H1 (cell line): ENCODE measurements at regions not wholly inside any gene's neighbourhood (a gene's known extent, or its start where the extent isn't known, plus 50 kb on each side); places are given as distances from the start of the nearest gene placed in this dataset.

Source experiments
- BRCA1 ChIP-seq: IDR thresholded peaks from 2 replicates; pipeline ENCODE4 v1.6.1; 2012; ENCODE audit warnings: low read depth, low read length, improper control_type of control experiment
- E2F6 ChIP-seq: IDR thresholded peaks from 2 replicates; pipeline ENCODE4 v1.6.1; 2012; ENCODE audit warnings: inconsistent platforms
- EZH2 ChIP-seq: fragments of 200-600 bp; sonication (generic); IDR thresholded peaks from 2 replicates; pipeline ENCODE4 v1.7.1; 2012; ENCODE audit warnings: low read depth, mild to moderate bottlenecking, moderate library complexity, low read length, inconsistent platforms; ENCODE audit not compliant: severe bottlenecking
- JUN ChIP-seq: IDR thresholded peaks from 2 replicates; pipeline ENCODE4 v1.6.1; 2011; ENCODE audit warnings: low read depth, mild to moderate bottlenecking, improper control_type of control experiment, low read length
- KDM4A ChIP-seq: IDR thresholded peaks from one replicate; pipeline ENCODE4 v1.7.1; 2012; ENCODE audit warnings: low read depth, mild to moderate bottlenecking, moderate library complexity, low read length, inconsistent platforms; ENCODE audit not compliant: severe bottlenecking
- KDM5A ChIP-seq: fragments of 200-600 bp; IDR thresholded peaks from 2 replicates; pipeline ENCODE4 v1.7.1; 2012; ENCODE audit warnings: mild to moderate bottlenecking, low read length, inconsistent platforms, mixed read lengths
- NRF1 ChIP-seq: IDR thresholded peaks from 2 replicates; pipeline ENCODE4 v1.6.1; 2011; ENCODE audit warnings: mild to moderate bottlenecking, low read depth, low read length, improper control_type of control experiment
- SAP30 ChIP-seq: fragments of 300-600 bp; sonication (generic); IDR thresholded peaks from 2 replicates; pipeline ENCODE4 v1.7.1; 2012; ENCODE audit warnings: low read length, moderate library complexity, mild to moderate bottlenecking, inconsistent platforms; ENCODE audit not compliant: insufficient read depth, insufficient replicate concordance
- SP1 ChIP-seq: IDR thresholded peaks from 2 replicates; pipeline ENCODE4 v1.6.1; 2011; ENCODE audit warnings: low read depth, low read length
- SP2 ChIP-seq: IDR thresholded peaks from 2 replicates; pipeline ENCODE4 v1.6.1; 2012; ENCODE audit warnings: mild to moderate bottlenecking, low read length, inconsistent platforms
- SP4 ChIP-seq: IDR thresholded peaks from 2 replicates; pipeline ENCODE4 v1.6.1; 2012; ENCODE audit warnings: low read length, inconsistent platforms
- TAF1 ChIP-seq: IDR thresholded peaks from 2 replicates; pipeline ENCODE4 v1.6.1; 2011; ENCODE audit warnings: mild to moderate bottlenecking, low read depth, low read length
- TF ChIP-seq, protein P1 (sequence below): fragments of 300-600 bp; sonication (generic); IDR thresholded peaks from 2 replicates; pipeline ENCODE4 v1.7.1; 2012; ENCODE audit warnings: low read length, moderate library complexity, mild to moderate bottlenecking, inconsistent platforms; ENCODE audit not compliant: insufficient replicate concordance

DNA sequence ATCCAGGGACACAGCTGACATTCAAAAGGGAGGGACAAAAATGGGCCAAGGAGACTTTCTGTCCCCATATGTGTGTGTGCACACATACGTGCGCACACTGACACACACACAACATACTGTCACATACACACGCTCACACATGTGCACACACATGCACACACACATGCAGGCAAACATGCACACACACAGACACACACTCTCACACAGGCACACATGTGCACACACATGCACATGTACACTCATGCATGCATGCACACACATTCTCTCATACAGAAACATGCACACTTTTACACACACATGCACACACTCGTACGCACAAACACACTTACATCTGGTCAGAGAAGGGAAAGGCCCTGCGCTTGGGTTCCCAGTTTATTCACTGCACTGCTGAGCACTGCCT, 155.1 kb upstream of the MKI67 start (continued):
- TF ChIP-seq, protein P1, sequence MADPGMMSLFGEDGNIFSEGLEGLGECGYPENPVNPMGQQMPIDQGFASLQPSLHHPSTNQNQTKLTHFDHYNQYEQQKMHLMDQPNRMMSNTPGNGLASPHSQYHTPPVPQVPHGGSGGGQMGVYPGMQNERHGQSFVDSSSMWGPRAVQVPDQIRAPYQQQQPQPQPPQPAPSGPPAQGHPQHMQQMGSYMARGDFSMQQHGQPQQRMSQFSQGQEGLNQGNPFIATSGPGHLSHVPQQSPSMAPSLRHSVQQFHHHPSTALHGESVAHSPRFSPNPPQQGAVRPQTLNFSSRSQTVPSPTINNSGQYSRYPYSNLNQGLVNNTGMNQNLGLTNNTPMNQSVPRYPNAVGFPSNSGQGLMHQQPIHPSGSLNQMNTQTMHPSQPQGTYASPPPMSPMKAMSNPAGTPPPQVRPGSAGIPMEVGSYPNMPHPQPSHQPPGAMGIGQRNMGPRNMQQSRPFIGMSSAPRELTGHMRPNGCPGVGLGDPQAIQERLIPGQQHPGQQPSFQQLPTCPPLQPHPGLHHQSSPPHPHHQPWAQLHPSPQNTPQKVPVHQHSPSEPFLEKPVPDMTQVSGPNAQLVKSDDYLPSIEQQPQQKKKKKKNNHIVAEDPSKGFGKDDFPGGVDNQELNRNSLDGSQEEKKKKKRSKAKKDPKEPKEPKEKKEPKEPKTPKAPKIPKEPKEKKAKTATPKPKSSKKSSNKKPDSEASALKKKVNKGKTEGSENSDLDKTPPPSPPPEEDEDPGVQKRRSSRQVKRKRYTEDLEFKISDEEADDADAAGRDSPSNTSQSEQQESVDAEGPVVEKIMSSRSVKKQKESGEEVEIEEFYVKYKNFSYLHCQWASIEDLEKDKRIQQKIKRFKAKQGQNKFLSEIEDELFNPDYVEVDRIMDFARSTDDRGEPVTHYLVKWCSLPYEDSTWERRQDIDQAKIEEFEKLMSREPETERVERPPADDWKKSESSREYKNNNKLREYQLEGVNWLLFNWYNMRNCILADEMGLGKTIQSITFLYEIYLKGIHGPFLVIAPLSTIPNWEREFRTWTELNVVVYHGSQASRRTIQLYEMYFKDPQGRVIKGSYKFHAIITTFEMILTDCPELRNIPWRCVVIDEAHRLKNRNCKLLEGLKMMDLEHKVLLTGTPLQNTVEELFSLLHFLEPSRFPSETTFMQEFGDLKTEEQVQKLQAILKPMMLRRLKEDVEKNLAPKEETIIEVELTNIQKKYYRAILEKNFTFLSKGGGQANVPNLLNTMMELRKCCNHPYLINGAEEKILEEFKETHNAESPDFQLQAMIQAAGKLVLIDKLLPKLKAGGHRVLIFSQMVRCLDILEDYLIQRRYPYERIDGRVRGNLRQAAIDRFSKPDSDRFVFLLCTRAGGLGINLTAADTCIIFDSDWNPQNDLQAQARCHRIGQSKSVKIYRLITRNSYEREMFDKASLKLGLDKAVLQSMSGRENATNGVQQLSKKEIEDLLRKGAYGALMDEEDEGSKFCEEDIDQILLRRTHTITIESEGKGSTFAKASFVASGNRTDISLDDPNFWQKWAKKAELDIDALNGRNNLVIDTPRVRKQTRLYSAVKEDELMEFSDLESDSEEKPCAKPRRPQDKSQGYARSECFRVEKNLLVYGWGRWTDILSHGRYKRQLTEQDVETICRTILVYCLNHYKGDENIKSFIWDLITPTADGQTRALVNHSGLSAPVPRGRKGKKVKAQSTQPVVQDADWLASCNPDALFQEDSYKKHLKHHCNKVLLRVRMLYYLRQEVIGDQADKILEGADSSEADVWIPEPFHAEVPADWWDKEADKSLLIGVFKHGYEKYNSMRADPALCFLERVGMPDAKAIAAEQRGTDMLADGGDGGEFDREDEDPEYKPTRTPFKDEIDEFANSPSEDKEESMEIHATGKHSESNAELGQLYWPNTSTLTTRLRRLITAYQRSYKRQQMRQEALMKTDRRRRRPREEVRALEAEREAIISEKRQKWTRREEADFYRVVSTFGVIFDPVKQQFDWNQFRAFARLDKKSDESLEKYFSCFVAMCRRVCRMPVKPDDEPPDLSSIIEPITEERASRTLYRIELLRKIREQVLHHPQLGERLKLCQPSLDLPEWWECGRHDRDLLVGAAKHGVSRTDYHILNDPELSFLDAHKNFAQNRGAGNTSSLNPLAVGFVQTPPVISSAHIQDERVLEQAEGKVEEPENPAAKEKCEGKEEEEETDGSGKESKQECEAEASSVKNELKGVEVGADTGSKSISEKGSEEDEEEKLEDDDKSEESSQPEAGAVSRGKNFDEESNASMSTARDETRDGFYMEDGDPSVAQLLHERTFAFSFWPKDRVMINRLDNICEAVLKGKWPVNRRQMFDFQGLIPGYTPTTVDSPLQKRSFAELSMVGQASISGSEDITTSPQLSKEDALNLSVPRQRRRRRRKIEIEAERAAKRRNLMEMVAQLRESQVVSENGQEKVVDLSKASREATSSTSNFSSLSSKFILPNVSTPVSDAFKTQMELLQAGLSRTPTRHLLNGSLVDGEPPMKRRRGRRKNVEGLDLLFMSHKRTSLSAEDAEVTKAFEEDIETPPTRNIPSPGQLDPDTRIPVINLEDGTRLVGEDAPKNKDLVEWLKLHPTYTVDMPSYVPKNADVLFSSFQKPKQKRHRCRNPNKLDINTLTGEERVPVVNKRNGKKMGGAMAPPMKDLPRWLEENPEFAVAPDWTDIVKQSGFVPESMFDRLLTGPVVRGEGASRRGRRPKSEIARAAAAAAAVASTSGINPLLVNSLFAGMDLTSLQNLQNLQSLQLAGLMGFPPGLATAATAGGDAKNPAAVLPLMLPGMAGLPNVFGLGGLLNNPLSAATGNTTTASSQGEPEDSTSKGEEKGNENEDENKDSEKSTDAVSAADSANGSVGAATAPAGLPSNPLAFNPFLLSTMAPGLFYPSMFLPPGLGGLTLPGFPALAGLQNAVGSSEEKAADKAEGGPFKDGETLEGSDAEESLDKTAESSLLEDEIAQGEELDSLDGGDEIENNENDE = no peak
- TF ChIP-seq BRCA1 (no peak), SP4 (no peak), KDM4A (no peak), SP2 (no peak), SP1 (no peak), NRF1 (no peak), E2F6 (no peak), KDM5A (no peak), EZH2 (no peak), JUN (no peak), TAF1 (no peak), SAP30 (no peak)
